ENCODE measurements at regions not wholly inside any gene's neighbourhood (a gene's known extent, or its start where the extent isn't known, plus 50 kb on each side); places are given as distances from the start of the nearest gene placed in this dataset.

DNA sequence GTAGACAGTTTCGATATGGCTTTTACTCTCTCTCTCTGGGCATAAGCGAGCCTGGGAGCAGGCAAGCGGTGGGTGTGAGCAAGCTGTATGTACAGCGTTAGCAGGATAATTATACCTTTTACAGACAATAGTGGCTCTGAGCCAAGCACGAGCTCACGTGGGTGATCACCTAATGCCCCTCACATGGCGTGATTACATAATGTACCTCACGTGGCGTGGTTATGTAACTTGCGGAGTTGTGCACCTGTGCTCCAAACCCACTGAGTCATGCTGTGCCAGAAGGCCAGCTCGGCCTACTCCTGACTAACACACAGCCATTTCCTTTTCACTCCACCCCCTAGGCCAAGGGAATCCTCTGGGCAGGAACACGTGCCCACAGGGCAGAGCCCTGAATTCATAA is 797.2 kb downstream of the EFNA5 start:
- TF ChIP-seq TAF1 (IDR thresholded peaks at IDR 0.05; ENCODE audit: low read depth), result no peak
- peak; percentile 87 for TF ChIP-seq EP300 (IDR thresholded peaks at IDR 0.05; ENCODE audit: borderline replicate concordance)
- TF ChIP-seq FOXM1 (IDR thresholded peaks at IDR 0.05; ENCODE audit: borderline replicate concordance, low read depth), result 0 out of 2 replicates have a peak, but pooled peaks have one; percentile 42
- no peak for TF ChIP-seq CREB1 (IDR thresholded peaks at IDR 0.05; ENCODE audit: low read depth)
- no peak for TF ChIP-seq REST (IDR thresholded peaks at IDR 0.05; ENCODE audit: low read depth)
- TF ChIP-seq, protein P1, sequence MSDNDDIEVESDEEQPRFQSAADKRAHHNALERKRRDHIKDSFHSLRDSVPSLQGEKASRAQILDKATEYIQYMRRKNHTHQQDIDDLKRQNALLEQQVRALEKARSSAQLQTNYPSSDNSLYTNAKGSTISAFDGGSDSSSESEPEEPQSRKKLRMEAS (IDR thresholded peaks at IDR 0.05), result peak; percentile 95
- TF ChIP-seq CEBPB (IDR thresholded peaks at IDR 0.05), result peak; percentile 98
- TF ChIP-seq TEAD4 (IDR thresholded peaks at IDR 0.05), result peak; percentile 51; the same call in 1 of the 2 replicates
- TF ChIP-seq RAD21 (IDR thresholded peaks at IDR 0.05; ENCODE audit: low read depth), result peak; percentile 10; the same call in 1 of the 2 replicates
- TF ChIP-seq YY1 (IDR thresholded peaks at IDR 0.05; ENCODE audit: low read depth), result peak; percentile 63
- peak; percentile 95 for TF ChIP-seq TCF12 (IDR thresholded peaks at IDR 0.05; ENCODE audit: low read depth)
- TF ChIP-seq EGR1 (IDR thresholded peaks at IDR 0.05), result no peak
- TF ChIP-seq ZBTB7A (IDR thresholded peaks at IDR 0.05; ENCODE audit: low read depth), result no peak
